NB4 (cell line): ENCODE measurements at regions not wholly inside any gene's neighbourhood (a gene's known extent, or its start where the extent isn't known, plus 50 kb on each side); places are given as distances from the start of the nearest gene placed in this dataset.

ENCODE experiments used
- POLR2A ChIP-seq: IDR thresholded peaks from 2 replicates; pipeline ENCODE4 v1.6.1; 2011; ENCODE audit warnings: mild to moderate bottlenecking; ENCODE audit not compliant: insufficient read length; ENCODE audit errors: extremely low read depth
- TF ChIP-seq, protein P1 (sequence below): IDR thresholded peaks from one replicate; pipeline ENCODE4 v1.5.1; 2012; ENCODE audit warnings: low read depth, low read length
- TF ChIP-seq, protein P2 (sequence below): IDR thresholded peaks from 2 replicates; pipeline ENCODE4 v1.6.1; 2011; ENCODE audit warnings: low read depth, low read length

DNA sequence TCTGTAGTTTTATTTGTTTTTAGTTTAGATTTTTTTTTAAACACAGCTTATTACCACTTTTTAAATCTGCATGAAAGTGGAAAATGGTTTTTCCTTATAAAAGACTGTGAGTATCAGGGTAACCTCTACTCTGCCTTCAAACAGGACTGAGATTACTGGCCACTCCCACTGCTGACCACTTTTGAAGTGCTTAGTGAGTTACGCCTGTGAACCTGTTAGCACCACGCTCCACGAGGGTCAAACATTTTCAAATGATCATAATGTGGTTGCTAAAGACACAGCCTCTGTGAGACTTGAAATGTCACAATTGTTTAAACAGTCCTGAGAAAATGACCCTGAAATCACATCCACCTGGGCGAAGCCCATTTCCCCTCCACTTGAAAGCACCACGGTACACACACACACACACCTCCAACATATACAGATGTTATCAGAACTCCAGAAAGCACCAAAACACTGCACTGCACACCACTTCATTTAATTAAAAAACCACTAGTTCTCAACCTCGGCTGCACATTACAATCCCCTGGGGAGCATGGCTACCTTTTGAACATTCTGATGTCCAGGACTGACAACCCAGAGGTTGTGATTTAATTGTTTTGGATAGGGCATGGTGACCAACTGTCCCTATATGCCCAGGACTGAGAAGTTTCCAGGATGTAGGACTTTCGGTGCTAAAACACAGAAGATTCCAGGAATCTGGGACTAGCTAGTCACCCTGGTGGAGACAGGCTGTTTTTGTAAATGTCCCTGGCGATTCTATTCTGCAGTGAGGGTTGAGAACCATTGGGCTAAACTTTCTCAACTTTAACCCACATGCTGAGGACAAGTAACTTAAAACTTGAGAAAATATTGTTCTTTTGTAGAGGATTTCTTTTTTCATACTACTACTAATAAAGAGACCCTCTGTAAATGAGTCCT is 176.4 kb upstream of the MYLIP start:
- TF ChIP-seq POLR2A: no peak
- TF ChIP-seq, protein P1, sequence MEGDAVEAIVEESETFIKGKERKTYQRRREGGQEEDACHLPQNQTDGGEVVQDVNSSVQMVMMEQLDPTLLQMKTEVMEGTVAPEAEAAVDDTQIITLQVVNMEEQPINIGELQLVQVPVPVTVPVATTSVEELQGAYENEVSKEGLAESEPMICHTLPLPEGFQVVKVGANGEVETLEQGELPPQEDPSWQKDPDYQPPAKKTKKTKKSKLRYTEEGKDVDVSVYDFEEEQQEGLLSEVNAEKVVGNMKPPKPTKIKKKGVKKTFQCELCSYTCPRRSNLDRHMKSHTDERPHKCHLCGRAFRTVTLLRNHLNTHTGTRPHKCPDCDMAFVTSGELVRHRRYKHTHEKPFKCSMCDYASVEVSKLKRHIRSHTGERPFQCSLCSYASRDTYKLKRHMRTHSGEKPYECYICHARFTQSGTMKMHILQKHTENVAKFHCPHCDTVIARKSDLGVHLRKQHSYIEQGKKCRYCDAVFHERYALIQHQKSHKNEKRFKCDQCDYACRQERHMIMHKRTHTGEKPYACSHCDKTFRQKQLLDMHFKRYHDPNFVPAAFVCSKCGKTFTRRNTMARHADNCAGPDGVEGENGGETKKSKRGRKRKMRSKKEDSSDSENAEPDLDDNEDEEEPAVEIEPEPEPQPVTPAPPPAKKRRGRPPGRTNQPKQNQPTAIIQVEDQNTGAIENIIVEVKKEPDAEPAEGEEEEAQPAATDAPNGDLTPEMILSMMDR: no peak
- TF ChIP-seq, protein P2, sequence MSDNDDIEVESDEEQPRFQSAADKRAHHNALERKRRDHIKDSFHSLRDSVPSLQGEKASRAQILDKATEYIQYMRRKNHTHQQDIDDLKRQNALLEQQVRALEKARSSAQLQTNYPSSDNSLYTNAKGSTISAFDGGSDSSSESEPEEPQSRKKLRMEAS: no peak
